ENCODE measurements at regions not wholly inside any gene's neighbourhood (a gene's known extent, or its start where the extent isn't known, plus 50 kb on each side); places are given as distances from the start of the nearest gene placed in this dataset.
"Not testable (repeated sequence)": the region's sequence is repeated elsewhere in the genome, so short reads cannot be mapped to it uniquely, and the experiment has no call there.

DNA sequence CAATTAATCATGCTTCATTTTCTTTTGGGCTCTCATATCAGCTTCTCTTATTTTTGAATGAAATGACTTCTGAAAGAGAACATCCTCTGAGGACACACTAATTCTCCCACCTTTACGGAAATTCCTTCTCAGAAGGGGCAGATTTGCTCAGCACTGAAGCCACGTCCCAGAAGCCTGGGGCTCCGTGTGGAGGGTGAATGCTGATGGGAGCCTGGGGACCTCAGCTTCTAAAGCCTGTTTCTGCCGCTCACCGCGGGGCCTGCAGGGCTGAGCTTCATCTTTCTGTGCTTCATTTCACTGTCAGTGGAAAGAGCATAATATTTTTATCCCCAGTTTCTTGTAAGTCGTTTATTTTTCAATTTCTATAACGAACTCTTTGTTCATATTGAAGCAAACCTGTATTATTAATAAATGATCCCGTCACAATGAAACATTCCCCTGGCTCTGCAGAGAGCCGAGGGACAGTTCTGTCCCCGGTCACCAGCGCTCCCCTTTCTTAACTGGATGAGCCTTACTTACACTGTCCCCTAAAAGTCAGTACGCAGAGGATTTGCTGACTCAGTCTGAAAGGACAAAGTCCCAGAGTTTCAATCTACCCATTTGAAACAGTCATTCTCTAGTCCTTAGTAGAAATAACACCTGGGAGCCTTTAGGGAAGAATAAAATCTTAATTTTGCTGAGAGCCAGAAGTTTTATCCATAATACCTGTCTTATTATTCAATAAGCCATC lies 364.6 kb upstream of the FAT1 start:
- CTCF ChIA-PET, result no interaction called here
- POLR2A ChIA-PET, result no interaction called here

DNA sequence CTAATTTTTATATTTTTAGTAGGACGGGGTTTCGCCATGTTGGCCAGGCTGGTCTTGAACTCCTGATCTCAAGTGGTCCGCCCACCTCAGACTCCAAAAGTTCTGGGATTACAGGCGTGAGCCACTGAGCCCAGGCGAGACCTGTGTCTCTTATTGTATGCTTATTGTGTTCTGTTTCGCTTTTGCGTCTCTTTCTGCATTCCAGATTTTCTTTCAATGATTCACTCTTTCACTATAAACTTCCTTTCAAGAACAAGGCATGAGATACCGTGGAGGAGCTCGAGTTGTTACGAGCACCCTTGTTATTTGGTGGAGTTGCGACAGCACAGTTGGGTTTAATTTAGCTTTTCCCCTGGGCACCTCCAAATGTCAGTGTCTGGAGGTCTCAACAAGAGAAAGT lies 366.7 kb upstream of the FAT1 start:
- POLR2A ChIA-PET, result no interaction called here
- CTCF ChIA-PET, result no interaction called here

GRCh38 chr4:187090832-187091231 lies 367.2 kb upstream of the FAT1 start:
- CTCF ChIA-PET, POLR2A ChIA-PET: not testable (repeated sequence)

DNA sequence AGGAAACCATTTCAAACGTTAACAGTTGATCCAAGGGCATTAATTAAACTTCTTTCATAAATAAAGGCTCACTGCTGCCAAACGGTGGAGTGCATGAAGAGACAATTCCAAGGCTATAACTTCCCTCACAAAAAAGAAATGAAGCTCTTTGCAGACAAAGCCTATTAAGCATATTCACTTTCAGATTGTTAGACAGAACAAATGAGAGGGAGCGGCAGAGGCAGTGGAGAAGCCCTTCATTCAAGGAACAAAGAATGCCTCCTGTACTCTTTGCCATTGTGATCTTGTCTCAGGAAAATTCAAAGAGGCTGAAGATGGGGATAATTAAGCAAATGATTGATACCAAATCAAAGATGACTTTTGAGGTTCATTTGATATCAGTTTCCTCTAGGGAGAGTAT lies 370.5 kb upstream of the FAT1 start:
- POLR2A ChIA-PET, result no interaction called here

GRCh38 chr4:187098429-187098828 lies 374.8 kb upstream of the FAT1 start:
- ChIA-PET POLR2A (no interaction called here), CTCF (no interaction called here)

More for the DNA sequence above, 370.5 kb upstream of the FAT1 start:
- CTCF ChIA-PET, result no interaction called here

- CTCF ChIA-PET, result no interaction called here
- POLR2A ChIA-PET, result interaction anchor here (0.6 kb wide), 1 partner anchor 22 kb away, joined by 3 read pairs; no protein-coding TSS in a partner anchor
Observed at GRCh38 chr4:187103351-187103750, 379.7 kb upstream of the FAT1 start.

GRCh38 chr4:187108845-187109244 lies 385.2 kb upstream of the FAT1 start:
- ChIA-PET CTCF (no interaction called here), POLR2A (no interaction called here)

- CTCF ChIA-PET, result interaction anchor here (0.7 kb wide), 1 partner anchor 411 kb away, joined by 3 read pairs; no protein-coding TSS in a partner anchor
- POLR2A ChIA-PET, result no interaction called here
Observed at GRCh38 chr4:187109636-187110035, 386.0 kb upstream of the FAT1 start.

DNA sequence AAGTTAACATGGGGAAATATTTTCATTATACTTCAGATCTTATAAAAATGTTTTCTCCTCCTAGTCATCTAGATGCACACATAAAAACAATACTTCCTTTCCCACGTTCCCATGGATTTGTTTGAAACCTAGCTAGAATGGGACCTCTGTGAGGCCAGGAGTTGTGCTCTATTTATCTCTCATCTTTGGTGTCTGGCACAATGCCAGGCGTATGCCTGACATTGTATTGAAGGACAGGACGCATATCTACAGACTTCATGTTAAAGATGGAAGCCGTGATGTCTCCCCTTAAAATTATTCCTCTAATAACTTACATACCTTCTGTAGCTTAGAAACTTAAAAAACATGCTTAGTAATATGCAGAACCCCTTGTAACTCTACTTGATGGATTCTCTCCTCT lies 394.5 kb upstream of the FAT1 start:
- ChIA-PET CTCF (no interaction called here), POLR2A (no interaction called here)

- POLR2A ChIA-PET, result no interaction called here
Observed at GRCh38 chr4:187118602-187119120, 395.0 kb upstream of the FAT1 start.

GRCh38 chr4:187124331-187124730 lies 400.7 kb upstream of the FAT1 start:
- ChIA-PET CTCF (no interaction called here), POLR2A (no interaction called here)

More at GRCh38 chr4:187118602-187119120, 395.0 kb upstream of the FAT1 start:
- CTCF ChIA-PET, result no interaction called here

DNA sequence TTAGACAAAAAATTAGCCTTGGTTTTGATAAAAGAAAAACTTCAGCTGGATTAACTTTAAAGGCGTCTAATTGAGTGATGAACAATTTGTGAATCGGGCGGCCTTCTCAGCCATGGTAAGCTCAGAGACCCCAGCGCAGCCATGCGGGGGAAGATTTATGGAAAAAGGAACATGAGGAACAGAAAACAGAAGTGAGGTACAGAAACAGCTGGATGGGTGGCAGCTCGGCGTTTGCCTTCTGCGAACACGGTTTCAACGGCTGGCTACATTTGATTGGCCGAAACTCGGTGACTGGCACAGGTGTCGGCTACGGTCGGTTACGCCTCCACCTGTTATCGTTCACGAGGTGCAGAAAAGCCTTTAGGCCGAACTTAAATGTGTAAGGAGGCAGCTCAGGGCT lies 401.4 kb upstream of the FAT1 start:
- ChIA-PET CTCF (no interaction called here), POLR2A (interaction anchor here (0.6 kb wide), 1 partner anchor 22 kb away, joined by 3 read pairs; no protein-coding TSS in a partner anchor)

GRCh38 chr4:187127456-187127855 lies 403.8 kb upstream of the FAT1 start:
- CTCF ChIA-PET, result no interaction called here
- POLR2A ChIA-PET, result no interaction called here

GRCh38 chr4:187128222-187128621 lies 404.6 kb upstream of the FAT1 start:
- POLR2A ChIA-PET, result no interaction called here

DNA sequence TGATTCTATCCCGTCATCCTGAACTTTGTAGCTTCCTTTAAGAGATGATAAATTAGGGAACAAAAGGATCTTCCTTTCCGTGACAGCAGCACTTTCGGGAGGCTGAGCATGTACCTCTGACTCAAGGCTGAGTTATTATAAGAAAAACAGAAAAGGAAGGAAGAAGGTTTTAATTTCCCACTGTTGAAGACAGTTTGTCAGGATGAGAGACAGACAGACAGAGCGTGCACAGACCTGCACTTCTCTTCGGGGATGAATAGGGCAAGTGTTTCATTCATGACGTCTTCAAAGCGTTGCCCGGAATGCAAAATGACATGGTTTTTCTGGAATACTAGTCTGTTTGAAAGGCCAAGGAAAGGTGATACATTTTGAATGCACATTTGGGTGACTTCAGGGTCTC lies 405.3 kb upstream of the FAT1 start:
- POLR2A ChIA-PET, result no interaction called here
- CTCF ChIA-PET, result no interaction called here

More at GRCh38 chr4:187128222-187128621, 404.6 kb upstream of the FAT1 start:
- CTCF ChIA-PET, result no interaction called here

DNA sequence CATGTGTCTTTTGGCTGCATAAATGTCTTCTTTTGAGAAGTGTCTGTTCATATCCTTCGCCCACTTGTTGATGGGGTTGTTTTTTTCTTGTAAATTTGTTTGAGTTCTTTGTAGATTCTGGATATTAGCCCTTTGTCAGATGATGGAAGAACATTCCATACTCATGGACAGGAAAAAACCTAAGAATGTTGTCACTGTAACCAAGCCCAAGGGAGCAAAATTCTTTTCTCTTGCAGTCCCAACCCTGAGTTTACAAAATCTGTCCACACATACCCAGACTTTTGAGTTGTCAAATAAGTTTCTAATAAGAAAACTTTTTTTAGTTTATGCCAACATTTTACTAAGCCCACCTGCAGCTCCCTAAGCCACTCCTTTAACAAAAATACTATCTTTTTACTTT lies 408.2 kb upstream of the FAT1 start:
- POLR2A ChIA-PET, CTCF ChIA-PET: not testable (repeated sequence)

DNA sequence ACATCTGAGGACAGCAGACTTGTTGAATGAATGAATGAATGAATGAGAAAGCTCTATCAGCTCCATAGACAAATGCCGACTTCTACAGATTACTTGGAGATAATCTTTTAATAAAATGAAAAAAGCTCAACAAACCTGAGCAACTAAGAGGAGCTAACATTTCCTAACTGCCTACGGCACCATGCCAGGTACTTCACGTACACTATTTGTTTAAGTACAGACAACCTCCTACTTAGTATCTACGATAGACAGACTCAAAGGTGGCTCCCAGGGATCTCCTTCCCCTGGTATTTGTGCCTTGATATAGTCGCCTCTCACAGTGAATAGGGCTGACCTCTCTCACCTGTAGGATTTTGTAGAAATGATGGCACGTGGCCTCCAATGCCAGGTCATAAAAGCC lies 412.2 kb upstream of the FAT1 start:
- POLR2A ChIA-PET, result interaction anchor here (0.7 kb wide), 1 partner anchor 203 kb away, joined by 3 read pairs; no protein-coding TSS in a partner anchor
- CTCF ChIA-PET, result no interaction called here

GRCh38 chr4:187139141-187139540 lies 415.5 kb upstream of the FAT1 start:
- POLR2A ChIA-PET, result no interaction called here

GRCh38 chr4:187141101-187141500 lies 417.4 kb upstream of the FAT1 start:
- ChIA-PET CTCF (no interaction called here), POLR2A (no interaction called here)

More at GRCh38 chr4:187139141-187139540, 415.5 kb upstream of the FAT1 start:
- CTCF ChIA-PET, result no interaction called here

- ChIA-PET POLR2A (no interaction called here), CTCF (no interaction called here)
Observed at GRCh38 chr4:187149229-187149945, 425.7 kb upstream of the FAT1 start.

DNA sequence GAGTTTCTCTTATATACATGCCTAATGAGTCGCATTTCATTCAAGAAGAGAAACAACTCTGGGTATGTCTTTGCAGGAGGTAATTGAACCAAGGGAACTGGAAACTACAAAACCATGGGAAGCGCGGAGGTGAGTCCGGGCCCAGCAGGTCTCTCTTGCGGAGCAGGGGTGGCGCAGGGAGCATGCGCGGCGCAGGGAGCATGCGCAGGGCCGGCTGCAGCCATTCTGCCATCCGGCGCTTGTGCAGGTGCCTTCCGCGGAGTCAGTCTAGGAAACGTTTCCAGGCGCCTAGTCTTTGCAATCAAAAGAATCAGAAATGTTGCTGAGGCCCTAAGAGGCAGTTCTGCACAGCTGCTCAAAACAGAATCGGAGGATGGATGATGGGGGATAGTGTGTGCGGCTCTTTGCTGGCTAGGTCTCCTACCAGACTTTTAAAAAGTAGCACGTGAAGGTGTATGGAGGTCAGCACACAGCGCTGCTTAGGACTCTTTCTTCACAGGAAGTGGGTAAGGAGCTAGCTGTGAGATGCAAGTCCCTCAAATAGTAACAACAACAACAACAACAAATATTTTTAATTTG lies 433.8 kb upstream of the FAT1 start:
- ChIA-PET POLR2A (no interaction called here), CTCF (no interaction called here)

Data from activated CD8-positive, alpha-beta memory T cell treated with anti-CD3 and anti-CD28 coated beads for 36 hours (primary cell).